HG02798 (cell line): ENCODE measurements at regions not wholly inside any gene's neighbourhood (a gene's known extent, or its start where the extent isn't known, plus 50 kb on each side); places are given as distances from the start of the nearest gene placed in this dataset.

Experiments used
- ATAC-seq: cut with Tn5 transposase; IDR thresholded peaks from one replicate; pipeline ENCODE4 v1.9.1; 2021; ENCODE audit warnings: mild to moderate bottlenecking; ENCODE audit not compliant: unreplicated experiment, poor library complexity

DNA sequence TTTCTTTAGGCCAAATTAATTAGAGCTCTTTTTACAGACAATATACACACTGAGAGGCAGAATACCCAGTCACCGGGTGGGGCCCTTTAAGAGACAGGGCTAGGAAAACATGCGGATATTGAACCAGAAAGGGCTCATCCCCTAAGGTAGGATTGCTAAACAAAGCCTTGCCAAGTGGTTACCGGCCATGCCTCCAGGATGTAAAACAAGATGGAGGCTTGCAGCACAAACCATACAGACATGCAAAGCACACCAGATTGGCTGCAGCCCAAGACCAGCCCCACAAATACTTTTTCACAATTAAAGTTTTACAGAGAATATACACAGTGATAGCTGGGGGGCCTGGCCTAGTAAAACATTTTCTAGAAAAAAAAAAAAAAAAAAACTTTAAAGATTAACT lies 210.0 kb downstream of the KLHL4 start:
- ATAC-seq = no peak

DNA sequence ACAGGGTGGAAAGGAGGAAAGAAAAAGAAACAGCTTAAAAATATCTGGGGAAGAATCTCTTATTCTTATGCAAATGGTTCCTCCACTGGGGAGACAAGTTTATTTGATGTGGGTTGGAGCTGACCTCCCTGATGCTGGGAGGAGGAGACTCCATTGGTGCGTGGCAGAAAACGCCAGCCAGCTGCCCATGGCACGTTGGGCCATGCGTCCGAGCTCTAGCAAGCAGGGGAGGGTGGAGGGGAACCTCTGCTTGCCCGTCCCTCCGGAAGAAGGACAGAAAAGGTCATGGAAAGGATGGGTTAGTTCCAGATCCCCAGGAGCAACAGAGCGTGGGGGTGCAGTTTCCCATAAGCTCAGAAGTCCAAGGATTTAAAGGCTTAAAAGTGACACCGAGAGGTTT lies 210.4 kb downstream of the KLHL4 start:
- ATAC-seq = no peak

DNA sequence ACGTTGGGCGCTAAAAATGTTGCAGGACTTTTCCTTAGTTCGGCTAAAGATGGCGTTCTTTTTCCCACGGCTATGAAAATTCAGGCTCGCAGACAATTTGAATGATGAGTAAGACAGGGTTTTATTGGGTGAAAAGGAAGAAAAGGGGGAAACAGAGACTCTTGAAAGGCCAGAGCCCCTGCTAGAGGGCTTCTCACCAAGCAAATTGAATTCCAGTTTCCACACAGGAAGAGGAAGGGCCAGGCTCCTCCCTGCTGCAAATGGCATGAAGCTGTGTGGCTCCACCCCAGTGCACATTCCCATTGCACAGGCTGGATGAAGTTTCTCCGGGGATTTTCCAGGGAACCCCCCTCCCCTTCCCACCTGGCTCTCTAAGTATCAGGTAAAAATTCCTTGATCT lies 210.9 kb downstream of the KLHL4 start:
- ATAC-seq = no peak

DNA sequence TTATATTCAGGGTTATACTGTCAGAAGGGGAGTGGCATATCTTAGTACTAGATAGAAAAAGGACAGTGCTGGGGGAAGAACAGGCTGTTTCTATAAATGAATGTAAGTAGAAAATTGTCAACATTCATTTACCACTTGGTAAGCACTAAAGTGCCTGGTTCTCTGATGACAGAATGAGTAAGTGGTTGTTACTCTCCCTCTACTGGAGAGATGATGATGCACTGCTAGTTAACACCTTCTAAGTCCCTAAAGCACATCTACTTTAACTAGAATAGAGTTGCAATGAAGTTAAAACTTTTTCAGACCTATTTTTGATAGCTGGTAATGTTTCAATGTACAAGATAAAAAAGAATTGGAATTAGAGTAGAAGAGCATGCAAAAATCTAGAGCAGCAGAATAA lies 214.5 kb downstream of the KLHL4 start:
- ATAC-seq = no peak

DNA sequence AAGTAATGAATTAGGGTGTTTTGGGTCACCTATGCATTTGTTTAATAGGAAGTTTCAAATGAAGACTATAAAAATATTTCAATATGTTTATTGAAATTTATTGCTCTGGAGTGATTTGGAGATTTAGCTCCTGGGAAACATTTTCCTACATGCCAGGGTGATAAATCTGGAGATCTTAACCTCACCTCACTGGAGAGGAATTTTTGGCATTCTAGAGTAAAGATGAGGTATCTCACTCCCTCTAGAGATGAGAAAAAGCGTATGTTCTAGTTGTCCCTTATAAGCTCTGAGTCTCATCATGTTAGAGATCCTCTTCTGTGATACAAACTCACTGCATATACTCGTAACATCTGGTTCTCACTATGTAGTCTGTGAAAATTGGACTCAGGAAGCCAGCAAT lies 219.0 kb downstream of the KLHL4 start:
- no peak for ATAC-seq

DNA sequence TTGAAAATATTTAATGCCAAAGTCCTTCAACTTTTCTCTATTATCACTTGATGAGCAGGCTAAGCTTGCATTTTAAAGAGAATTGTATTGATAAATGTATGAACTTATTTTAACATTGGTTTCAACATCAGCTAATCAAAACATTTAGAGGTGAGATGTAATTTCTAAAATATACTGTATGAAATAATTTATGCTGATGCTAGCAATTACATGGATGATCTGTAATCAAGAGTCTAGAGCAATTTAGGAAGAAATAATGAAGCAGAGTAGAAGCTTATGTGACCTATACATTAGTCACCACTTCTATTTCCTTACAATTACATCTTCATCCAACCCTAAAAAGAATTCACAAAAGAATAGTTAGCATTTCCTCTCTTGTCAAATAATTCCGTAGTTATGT lies 226.8 kb downstream of the KLHL4 start:
- no peak for ATAC-seq

DNA sequence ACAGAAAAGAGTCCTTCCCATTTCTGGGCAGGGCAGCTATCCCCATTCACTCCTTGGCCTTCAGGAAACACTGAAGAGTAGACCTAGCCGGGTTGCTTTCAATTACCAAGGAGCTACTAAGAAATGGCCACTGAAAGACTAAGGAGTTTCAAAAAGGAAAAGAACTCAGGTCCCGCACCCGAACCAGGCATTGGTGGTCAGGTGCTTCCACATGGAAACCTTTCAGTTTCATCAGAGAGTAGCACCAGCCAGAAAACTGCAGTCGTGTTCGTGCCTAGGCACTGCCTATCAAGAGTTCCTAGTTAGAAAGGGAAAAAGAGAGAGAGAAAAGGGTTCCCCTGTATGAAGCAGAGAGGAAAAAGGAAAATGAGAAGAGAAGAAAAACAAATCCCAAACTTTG lies 237.9 kb downstream of the KLHL4 start:
- ATAC-seq = no peak

DNA sequence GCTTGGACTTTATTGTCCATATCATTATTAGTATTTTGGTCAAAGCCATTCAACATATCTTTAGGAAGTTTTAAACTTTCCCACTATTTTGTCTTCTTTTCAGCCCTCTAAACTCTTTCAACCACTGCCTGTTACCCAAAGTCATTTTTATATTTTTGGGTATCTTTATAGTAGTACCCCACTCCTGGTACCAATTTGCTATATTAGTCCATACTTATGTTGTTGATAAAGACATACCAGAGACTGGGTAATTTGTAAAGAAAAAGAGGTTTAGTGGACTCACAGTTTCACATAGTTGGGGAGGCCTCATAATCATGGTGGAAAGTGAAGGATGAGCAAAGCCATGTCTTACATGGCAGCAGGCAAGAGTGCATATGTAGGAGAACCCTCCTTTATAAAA lies 271.4 kb downstream of the KLHL4 start:
- no peak for ATAC-seq

DNA sequence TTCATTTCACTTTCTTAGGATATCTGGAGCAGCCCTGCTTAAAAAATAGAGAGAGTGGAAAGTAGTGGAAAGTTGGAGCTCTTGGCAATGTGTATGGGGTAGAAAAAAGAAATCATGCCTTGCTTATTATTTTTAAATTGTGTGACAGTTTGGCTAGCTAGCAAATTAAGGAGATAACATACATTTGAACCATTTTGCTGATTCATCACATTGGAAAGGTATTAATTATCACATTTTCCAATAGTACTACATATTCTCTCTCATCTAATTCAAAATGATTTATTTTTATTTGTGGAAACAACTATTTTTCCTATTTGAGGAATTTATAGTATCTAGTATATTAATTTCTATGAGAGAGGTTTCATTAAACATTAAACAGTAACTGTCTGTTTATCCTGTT lies 280.4 kb downstream of the KLHL4 start:
- ATAC-seq = no peak

DNA sequence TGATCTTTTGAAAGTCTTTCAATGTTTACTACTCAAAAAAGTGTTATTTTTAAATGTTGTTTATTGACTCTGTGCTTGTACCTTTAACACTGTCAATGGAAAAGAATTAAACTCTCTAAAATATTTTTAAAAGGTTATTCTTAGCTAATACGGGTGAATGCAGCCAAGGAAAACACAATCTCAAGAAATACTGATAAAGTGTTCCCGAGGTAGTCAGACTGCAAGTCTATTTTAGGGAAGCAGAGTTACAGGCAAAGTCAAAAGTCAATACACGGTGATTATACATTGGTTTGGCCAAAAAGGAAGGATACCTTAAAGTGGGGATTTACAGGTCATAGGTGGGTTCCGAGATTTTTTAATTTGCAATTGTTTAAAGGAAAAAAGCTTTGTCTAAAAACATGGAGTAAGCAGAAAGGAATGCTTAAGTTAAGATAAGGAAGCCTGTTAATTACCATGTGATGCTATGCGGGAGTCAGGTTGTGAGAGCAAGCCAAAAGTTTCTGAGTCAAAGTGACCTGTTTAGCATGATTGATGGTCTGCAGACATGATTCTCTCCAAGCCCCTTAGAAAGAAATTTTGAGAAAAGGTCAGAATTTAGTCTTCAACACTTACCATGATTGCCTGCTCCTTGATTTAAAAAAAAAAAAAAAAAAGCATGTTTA lies 288.4 kb downstream of the KLHL4 start:
- ATAC-seq = no peak

DNA sequence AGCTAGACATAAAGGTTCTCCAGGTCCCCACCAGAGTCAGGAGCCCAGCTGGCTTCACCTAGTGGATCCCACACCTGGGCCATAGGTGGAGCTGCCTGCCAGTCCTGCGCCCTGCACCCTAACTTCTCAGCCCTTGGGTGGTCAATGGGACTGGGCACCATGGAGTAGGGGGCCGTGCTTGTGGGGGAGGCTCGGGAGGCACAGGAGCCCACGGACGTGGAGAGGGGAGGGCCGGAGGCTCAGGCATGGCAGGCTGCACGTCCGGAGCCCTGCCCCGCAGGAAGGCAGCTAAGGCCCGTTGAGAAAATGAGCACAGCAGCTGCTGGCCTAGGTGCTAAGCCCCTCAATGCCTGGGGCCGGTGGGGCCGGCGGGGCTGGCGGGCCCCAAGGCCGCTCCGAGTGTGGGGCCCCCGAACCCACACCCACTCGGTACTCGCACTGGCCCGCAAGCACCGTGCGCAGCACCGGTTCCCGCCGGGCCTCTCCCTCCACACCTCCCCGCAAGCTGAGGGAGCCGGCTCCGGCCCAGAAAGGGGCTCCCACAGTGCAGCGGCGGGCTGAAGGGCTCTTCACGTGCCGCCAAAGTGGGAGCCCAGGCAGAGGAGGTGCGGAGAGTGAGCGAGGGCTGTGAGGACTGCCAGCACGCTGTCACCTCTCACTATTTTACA lies 291.1 kb downstream of the KLHL4 start:
- no peak for ATAC-seq

DNA sequence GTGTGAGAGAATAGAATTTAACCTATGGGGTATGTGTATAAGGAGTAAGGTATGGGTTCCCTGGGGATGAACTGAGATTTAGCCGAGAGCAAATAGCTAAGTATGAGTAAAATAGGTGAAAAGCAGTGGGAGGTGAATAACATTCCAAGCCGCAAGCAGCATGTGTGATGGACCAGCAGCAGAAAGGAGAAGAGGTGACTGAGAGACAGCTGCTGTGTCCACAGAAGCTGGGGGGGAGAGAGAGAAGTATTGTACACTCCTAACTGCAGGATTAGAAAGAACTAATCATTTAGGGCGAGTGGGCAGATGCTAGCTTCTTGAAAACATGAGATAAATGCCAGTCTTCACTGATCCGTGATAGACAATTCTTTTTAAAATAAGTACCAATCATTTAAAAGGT lies 296.0 kb downstream of the KLHL4 start:
- ATAC-seq = no peak

DNA sequence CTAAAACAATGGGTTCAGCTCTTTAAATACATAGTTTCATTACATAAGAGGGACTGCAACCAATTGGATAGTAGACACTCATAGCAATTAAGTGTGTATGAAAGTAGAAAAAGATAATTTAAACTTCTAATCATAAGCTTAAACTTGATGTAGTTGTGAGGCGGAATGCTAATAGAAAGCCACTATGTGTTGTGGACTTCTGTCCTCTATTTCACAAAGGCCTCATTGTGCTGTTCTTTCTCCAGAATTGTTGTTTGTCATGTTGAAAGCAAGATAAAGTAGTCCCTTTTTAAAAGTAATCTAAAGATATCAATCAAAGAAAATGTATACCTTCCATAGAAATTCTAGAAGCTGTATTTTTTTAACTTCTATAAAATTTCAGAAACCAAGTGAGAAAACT lies 329.4 kb downstream of the KLHL4 start:
- no peak for ATAC-seq

DNA sequence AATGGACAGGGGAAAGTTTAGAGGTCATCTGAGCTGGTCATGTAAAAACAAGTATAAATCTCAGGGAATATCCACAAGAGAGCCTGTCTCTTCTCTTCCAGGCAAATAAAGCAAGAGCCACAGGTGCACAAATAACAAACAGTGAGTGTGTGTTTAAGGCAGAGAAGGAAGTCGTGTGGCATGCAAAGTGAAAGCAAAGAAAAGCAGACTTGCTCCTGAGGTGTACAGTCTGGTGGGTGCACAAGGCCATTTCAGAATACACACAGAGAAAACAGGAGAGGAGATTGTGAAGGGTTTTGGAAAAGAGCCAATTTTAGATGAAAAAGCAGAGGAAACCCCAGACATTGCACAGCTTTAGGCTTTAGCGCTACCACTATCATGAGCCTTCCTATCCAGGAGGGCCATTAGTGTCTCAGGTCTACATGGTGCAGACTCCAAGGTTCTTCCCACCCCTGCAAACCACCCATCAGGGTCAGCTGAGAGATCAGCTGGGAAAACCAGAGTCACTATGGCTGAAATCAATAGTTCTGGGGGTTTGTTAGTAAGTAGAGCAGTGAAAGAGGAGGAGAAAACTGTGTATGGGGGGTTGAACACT lies 355.8 kb downstream of the KLHL4 start:
- ATAC-seq = peak; percentile 78

DNA sequence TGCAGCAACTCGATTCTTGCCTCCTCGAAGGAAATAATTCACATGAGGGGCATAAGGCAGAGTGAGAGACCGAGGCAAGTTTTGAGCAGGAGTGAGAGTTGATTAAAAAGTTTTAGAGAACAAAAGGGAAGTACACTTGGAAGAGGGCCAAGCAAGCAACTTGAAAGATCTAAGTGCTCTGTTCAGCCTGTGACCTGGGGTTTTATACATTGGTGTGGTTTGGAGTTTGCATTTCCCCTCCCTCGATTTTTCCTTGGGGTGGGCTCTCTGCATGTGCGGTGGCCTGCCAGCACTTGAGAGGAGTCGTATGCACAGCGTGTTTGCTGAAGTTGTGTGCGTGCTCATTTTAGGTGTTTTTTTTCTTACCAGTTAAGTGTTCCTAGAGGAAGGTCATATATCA lies 356.4 kb downstream of the KLHL4 start:
- ATAC-seq = peak; percentile 15

DNA sequence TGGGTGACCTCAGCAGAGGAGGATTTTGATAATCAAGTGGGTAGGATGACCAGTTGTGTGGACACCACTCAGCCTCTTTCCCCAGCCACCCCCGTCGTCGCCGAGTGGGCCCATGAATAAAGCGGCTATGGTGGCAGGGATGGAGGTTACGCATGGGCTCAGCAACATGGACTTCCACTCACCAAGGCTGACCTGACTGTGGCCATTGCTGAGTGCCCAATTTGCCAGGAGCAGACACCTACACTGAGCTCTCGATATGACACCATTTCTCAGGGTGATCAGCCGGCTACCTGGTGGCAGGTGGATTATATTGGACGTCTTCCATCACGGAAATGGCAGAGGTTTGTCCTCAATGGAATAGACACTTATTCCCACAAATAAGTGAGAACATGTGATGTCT lies 361.3 kb downstream of the KLHL4 start:
- ATAC-seq = no peak

DNA sequence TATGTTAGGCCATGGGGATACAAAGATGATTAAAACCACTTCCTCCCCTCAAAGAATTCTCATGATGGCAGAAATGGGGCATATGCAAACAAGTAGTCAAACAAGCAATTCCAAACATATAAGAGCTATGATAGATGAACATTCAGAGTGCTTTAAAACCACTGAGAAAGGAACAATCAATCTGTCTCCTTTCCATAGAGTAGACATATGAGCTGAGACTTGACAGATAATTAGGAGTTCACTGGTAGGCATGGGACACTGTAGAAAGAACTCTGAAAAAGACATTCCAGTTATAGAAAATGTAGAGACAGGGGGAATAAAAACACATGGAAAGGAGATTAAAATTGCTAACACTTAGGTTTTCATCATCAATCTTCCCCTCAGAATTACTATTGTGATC lies 372.8 kb downstream of the KLHL4 start:
- no peak for ATAC-seq

DNA sequence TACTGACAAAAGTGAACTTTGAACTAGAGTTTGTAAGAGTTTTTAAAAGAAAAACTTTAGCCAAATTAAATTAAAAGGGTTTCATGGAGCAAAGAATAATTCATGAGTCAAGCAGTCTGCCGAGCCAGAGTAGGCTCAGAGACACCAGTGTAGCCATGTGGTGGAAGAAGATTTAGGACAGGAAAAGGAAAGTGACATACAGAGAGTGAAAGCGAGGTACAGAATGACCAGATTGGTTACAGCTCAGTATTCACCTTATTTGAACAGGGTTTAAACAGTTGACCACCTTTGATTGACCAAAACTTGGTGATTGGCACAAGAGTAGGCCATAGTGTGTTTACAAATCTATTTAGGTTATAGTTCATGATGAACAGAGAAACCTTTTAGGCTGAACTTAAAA lies 377.8 kb downstream of the KLHL4 start:
- no peak for ATAC-seq

DNA sequence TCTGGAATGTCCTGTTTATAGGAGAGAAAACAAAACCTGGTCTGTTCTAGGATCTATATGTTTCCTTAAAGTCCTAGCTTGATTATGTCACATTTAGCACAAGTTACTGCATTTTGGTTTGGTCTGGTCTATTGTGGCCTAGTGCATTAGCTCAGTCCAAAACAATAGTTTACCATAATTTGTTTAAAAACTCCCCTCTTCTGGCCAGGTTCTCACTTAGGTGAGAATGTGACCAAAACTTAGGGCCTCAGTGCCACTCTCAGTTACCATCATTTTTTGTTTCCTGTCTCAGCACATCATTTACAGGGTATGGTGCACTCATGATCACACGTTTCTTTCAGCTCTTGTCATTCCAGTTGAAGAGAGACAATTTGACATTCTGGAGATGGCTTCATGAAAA lies 378.5 kb downstream of the KLHL4 start:
- ATAC-seq = no peak

DNA sequence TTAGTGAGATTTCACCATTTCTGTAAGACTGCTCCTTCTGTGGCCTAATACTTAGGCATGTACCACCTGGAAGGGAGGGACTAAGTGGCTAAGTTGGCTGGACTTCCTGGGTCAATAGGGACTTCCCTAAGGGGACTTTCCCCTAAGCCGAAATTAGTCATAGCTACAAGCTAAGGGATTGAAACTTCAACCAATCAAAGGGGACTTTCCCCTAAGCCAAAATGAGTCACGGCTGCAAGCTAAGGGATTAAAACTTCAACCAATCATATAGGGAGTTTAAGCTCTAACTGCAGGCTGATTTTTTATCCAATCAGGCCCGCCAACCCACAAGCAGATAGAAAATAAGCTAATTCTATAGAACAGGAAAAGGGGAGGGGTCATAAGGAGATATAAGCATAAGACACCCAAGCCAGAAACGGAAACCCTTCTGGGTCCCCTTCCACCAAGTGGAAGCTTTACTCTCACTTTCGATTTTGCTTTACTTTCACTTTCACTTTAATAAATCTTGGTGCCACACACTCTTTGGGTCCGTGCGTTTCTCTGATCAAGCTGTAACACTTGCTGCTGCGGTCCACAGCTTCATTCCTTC lies 382.8 kb downstream of the KLHL4 start:
- peak; percentile 84 for ATAC-seq

DNA sequence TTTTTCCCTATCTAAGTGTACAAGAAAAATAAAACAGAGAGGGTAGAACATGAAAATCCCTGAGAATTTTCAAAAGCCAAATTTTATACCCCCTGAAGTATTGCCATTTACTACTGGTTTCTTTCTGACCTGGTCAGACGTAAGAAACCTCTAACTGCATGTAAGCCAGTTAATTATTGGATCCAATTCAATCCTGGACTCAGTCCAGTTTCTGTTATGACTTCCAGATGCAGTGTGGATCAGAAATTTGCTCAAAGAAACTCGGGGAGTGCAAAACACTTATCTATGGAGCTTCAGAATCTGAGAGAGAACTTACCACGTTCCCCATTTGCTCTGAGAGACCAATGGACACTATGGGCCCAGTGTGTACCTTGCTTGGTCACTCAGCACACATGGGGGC lies 383.5 kb downstream of the KLHL4 start:
- no peak for ATAC-seq

DNA sequence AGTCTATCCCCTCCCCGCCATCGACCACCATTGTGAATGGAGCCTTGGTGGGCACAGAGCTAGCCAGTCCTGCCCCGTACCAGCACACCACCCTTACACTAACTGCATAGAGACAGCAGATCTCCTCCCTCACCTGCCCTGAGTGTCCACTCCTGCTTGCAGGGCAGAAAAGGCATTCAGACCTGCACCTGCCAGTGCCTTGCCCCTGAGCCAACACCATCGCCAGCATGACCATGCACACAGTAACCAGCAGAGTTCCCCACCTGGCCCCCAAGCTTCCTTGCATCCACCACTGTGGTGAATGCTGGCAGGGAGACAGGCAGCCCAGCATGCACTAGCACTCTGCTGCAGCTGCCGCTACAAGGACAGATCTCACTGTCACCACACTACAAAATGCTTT lies 397.1 kb downstream of the KLHL4 start:
- no peak for ATAC-seq
